ENCODE measurements at regions not wholly inside any gene's neighbourhood (a gene's known extent, or its start where the extent isn't known, plus 50 kb on each side); places are given as distances from the start of the nearest gene placed in this dataset.
"Not testable (repeated sequence)": the region's sequence is repeated elsewhere in the genome, so short reads cannot be mapped to it uniquely, and the experiment has no call there.

GRCh38 chr2:87633287-87633963, 114.5 kb upstream of the PLGLB2 start:
- H3K9ac ChIP-seq (ENCODE audit: control insufficient read depth, extremely low read depth, insufficient read depth, low read length); H3K4me2 ChIP-seq (ENCODE audit: control insufficient read depth, extremely low read depth, insufficient read depth, low read depth, low read length); H3K9me1 ChIP-seq (ENCODE audit: control insufficient read depth, extremely low read depth, insufficient read depth, low read length); DNase-seq (ENCODE audit: low read depth, low spot score); dilution Hi-C loops (cut with MboI; ENCODE audit: extremely low pct_ligation_motif_present, low sequenced_read_pairs); H4K20me1 ChIP-seq (ENCODE audit: control insufficient read depth, extremely low read depth, insufficient read depth, low read length); H3K79me2 ChIP-seq (ENCODE audit: control insufficient read depth, insufficient read depth, low read length); H3K9me3 ChIP-seq (ENCODE audit: control insufficient read depth, low read depth, low read length); H2AFZ ChIP-seq (ENCODE audit: control insufficient read depth, low read length); H3K4me3 ChIP-seq (ENCODE audit: control insufficient read depth in 2 of 3, extremely low read depth in 1 of 3, insufficient read depth in 2 of 3, low read depth in 1 of 3, low read length in 3 of 3); H3K27me3 ChIP-seq (ENCODE audit: control insufficient read depth, extremely low read depth, insufficient read depth, low read length); H3K36me3 ChIP-seq (ENCODE audit: control insufficient read depth in 2 of 2, extremely low read depth in 1 of 2, insufficient read depth in 2 of 2, low read length in 2 of 2); H3K27ac ChIP-seq (ENCODE audit: control insufficient read depth, insufficient read depth, low read length); H3K4me1 ChIP-seq (ENCODE audit: control insufficient read depth, extremely low read depth, insufficient read depth, low read length): not testable (repeated sequence)
- peak; percentile 95 for FAIRE-seq

GRCh38 chr2:87634106-87634505, 113.8 kb upstream of the PLGLB2 start:
- H3K4me3 ChIP-seq (ENCODE audit: control insufficient read depth in 2 of 3, extremely low read depth in 1 of 3, insufficient read depth in 2 of 3, low read depth in 1 of 3, low read length in 3 of 3); H3K4me2 ChIP-seq (ENCODE audit: control insufficient read depth, extremely low read depth, insufficient read depth, low read depth, low read length); H3K79me2 ChIP-seq (ENCODE audit: control insufficient read depth, insufficient read depth, low read length); DNase-seq (ENCODE audit: low read depth, low spot score); H3K27ac ChIP-seq (ENCODE audit: control insufficient read depth, insufficient read depth, low read length); H3K9ac ChIP-seq (ENCODE audit: control insufficient read depth, extremely low read depth, insufficient read depth, low read length); H3K9me1 ChIP-seq (ENCODE audit: control insufficient read depth, extremely low read depth, insufficient read depth, low read length); H4K20me1 ChIP-seq (ENCODE audit: control insufficient read depth, extremely low read depth, insufficient read depth, low read length); H3K4me1 ChIP-seq (ENCODE audit: control insufficient read depth, extremely low read depth, insufficient read depth, low read length); H3K36me3 ChIP-seq (ENCODE audit: control insufficient read depth in 2 of 2, extremely low read depth in 1 of 2, insufficient read depth in 2 of 2, low read length in 2 of 2); dilution Hi-C loops (cut with MboI; ENCODE audit: extremely low pct_ligation_motif_present, low sequenced_read_pairs); H3K9me3 ChIP-seq (ENCODE audit: control insufficient read depth, low read depth, low read length); H3K27me3 ChIP-seq (ENCODE audit: control insufficient read depth, extremely low read depth, insufficient read depth, low read length); H2AFZ ChIP-seq (ENCODE audit: control insufficient read depth, low read length): not testable (repeated sequence)
- FAIRE-seq, result peak; percentile 17

- dilution Hi-C loops (cut with MboI; ENCODE audit: extremely low pct_ligation_motif_present, low sequenced_read_pairs); H3K9me3 ChIP-seq (ENCODE audit: control insufficient read depth, low read depth, low read length); H3K4me3 ChIP-seq (ENCODE audit: control insufficient read depth in 2 of 3, extremely low read depth in 1 of 3, insufficient read depth in 2 of 3, low read depth in 1 of 3, low read length in 3 of 3); H2AFZ ChIP-seq (ENCODE audit: control insufficient read depth, low read length); H3K9ac ChIP-seq (ENCODE audit: control insufficient read depth, extremely low read depth, insufficient read depth, low read length); H3K79me2 ChIP-seq (ENCODE audit: control insufficient read depth, insufficient read depth, low read length); H3K4me2 ChIP-seq (ENCODE audit: control insufficient read depth, extremely low read depth, insufficient read depth, low read depth, low read length); H3K9me1 ChIP-seq (ENCODE audit: control insufficient read depth, extremely low read depth, insufficient read depth, low read length); H3K27me3 ChIP-seq (ENCODE audit: control insufficient read depth, extremely low read depth, insufficient read depth, low read length); H3K36me3 ChIP-seq (ENCODE audit: control insufficient read depth in 2 of 2, extremely low read depth in 1 of 2, insufficient read depth in 2 of 2, low read length in 2 of 2); H4K20me1 ChIP-seq (ENCODE audit: control insufficient read depth, extremely low read depth, insufficient read depth, low read length); DNase-seq (ENCODE audit: low read depth, low spot score); H3K4me1 ChIP-seq (ENCODE audit: control insufficient read depth, extremely low read depth, insufficient read depth, low read length): not testable (repeated sequence)
- peak; percentile 73 for FAIRE-seq
- H3K27ac ChIP-seq (ENCODE audit: control insufficient read depth, insufficient read depth, low read length), result peak overlapping the region; percentile 20
Measured at GRCh38 chr2:87634971-87635650, 112.8 kb upstream of the PLGLB2 start.

- dilution Hi-C loops (cut with MboI; ENCODE audit: extremely low pct_ligation_motif_present, low sequenced_read_pairs); H3K4me1 ChIP-seq (ENCODE audit: control insufficient read depth, extremely low read depth, insufficient read depth, low read length); H3K27me3 ChIP-seq (ENCODE audit: control insufficient read depth, extremely low read depth, insufficient read depth, low read length); H4K20me1 ChIP-seq (ENCODE audit: control insufficient read depth, extremely low read depth, insufficient read depth, low read length); H3K4me3 ChIP-seq (ENCODE audit: control insufficient read depth in 2 of 3, extremely low read depth in 1 of 3, insufficient read depth in 2 of 3, low read depth in 1 of 3, low read length in 3 of 3); H3K36me3 ChIP-seq (ENCODE audit: control insufficient read depth in 2 of 2, extremely low read depth in 1 of 2, insufficient read depth in 2 of 2, low read length in 2 of 2); H3K4me2 ChIP-seq (ENCODE audit: control insufficient read depth, extremely low read depth, insufficient read depth, low read depth, low read length); H3K79me2 ChIP-seq (ENCODE audit: control insufficient read depth, insufficient read depth, low read length); H2AFZ ChIP-seq (ENCODE audit: control insufficient read depth, low read length); H3K9me1 ChIP-seq (ENCODE audit: control insufficient read depth, extremely low read depth, insufficient read depth, low read length); DNase-seq (ENCODE audit: low read depth, low spot score); H3K9ac ChIP-seq (ENCODE audit: control insufficient read depth, extremely low read depth, insufficient read depth, low read length); H3K27ac ChIP-seq (ENCODE audit: control insufficient read depth, insufficient read depth, low read length); H3K9me3 ChIP-seq (ENCODE audit: control insufficient read depth, low read depth, low read length); FAIRE-seq: not testable (repeated sequence)
Measured at GRCh38 chr2:87636246-87636645, 111.6 kb upstream of the PLGLB2 start.

GRCh38 chr2:87636735-87637134, 111.2 kb upstream of the PLGLB2 start:
- H3K9me1 ChIP-seq (ENCODE audit: control insufficient read depth, extremely low read depth, insufficient read depth, low read length); H3K4me2 ChIP-seq (ENCODE audit: control insufficient read depth, extremely low read depth, insufficient read depth, low read depth, low read length); dilution Hi-C loops (cut with MboI; ENCODE audit: extremely low pct_ligation_motif_present, low sequenced_read_pairs); H3K4me3 ChIP-seq (ENCODE audit: control insufficient read depth in 2 of 3, extremely low read depth in 1 of 3, insufficient read depth in 2 of 3, low read depth in 1 of 3, low read length in 3 of 3); H3K27ac ChIP-seq (ENCODE audit: control insufficient read depth, insufficient read depth, low read length); H3K27me3 ChIP-seq (ENCODE audit: control insufficient read depth, extremely low read depth, insufficient read depth, low read length); H3K79me2 ChIP-seq (ENCODE audit: control insufficient read depth, insufficient read depth, low read length); H3K36me3 ChIP-seq (ENCODE audit: control insufficient read depth in 2 of 2, extremely low read depth in 1 of 2, insufficient read depth in 2 of 2, low read length in 2 of 2); H2AFZ ChIP-seq (ENCODE audit: control insufficient read depth, low read length); H3K4me1 ChIP-seq (ENCODE audit: control insufficient read depth, extremely low read depth, insufficient read depth, low read length); H4K20me1 ChIP-seq (ENCODE audit: control insufficient read depth, extremely low read depth, insufficient read depth, low read length); H3K9me3 ChIP-seq (ENCODE audit: control insufficient read depth, low read depth, low read length); H3K9ac ChIP-seq (ENCODE audit: control insufficient read depth, extremely low read depth, insufficient read depth, low read length); DNase-seq (ENCODE audit: low read depth, low spot score); FAIRE-seq: not testable (repeated sequence)
